Esophagus muscularis mucosa (tissue), 4 donors: ENCODE measurements at regions not wholly inside any gene's neighbourhood (a gene's known extent, or its start where the extent isn't known, plus 50 kb on each side); places are given as distances from the start of the nearest gene placed in this dataset.
A peak's percentile ranks its signal among the peaks of the same experiment; 100 is the strongest.

Source experiments
- DNase-seq: peaks from one replicate; pipeline ENCODE4 v3.0.0-alpha.2; 2017; ENCODE audit errors: extremely low spot score
- H3K27ac ChIP-seq, 4 donors: fragments of 200-600 bp; sonication (generic); replicated peaks in 1 of 4; 1 replicate in 3 of 4; 2 replicates in 1 of 4; pipeline ENCODE4 v1.5.1; 2016 to 2019; ENCODE audit warnings: mild to moderate bottlenecking in 1 of 4
- H3K27me3 ChIP-seq, 4 donors: fragments of 200-600 bp; sonication (generic); one replicate each; pipeline versions ENCODE4 v1.5.1 to v1.6.0; 2016 to 2019
- H3K36me3 ChIP-seq, 4 donors: fragments of 200-600 bp; sonication (generic); one replicate each; pipeline ENCODE4 v1.5.1; 2016 to 2019
- H3K4me1 ChIP-seq, 4 donors: fragments of 200-600 bp; sonication (generic); one replicate each; pipeline ENCODE4 v1.5.1; 2016 to 2019
- H3K4me3 ChIP-seq, 4 donors: fragments of 200-600 bp; sonication (generic); 1 replicate in 2 of 4; 2 replicates in 2 of 4; pipeline ENCODE4 v1.5.1; 2016 to 2019; ENCODE audit warnings: mild to moderate bottlenecking in 4 of 4, moderate library complexity in 1 of 4
- H3K9me3 ChIP-seq, 4 donors: fragments of 200-600 bp; sonication (generic); 1 replicate in 3 of 4; 2 replicates in 1 of 4; pipeline ENCODE4 v1.5.1; 2016 to 2019
- EP300 ChIP-seq: sonication (generic); formaldehyde crosslinking; IDR thresholded peaks from one replicate; pipeline ENCODE4 v1.6.1; 2017; ENCODE audit warnings: antibody characterized with exemption
- POLR2A ChIP-seq: fragments of 450-650 bp; IDR thresholded peaks from one replicate; pipeline ENCODE4 v1.6.1; 2017; ENCODE audit warnings: antibody characterized with exemption, moderate library complexity, mild to moderate bottlenecking, low read depth
- POLR2AphosphoS5 ChIP-seq, 2 donors: sonication (generic); formaldehyde crosslinking; IDR thresholded peaks; one replicate each; pipeline ENCODE4 v1.6.1; 2017; ENCODE audit warnings: antibody characterized with exemption in 2 of 2
- WGBS: methylation state at CpG from one replicate; pipeline ENCODE4 v1.1.5; 2018; 5-methylcytosine and 5-hydroxymethylcytosine counted together
- intact Hi-C: fragments of 100-400 bp; cut with DNase I; formaldehyde crosslinking; loops from one replicate; pipeline ENCODE4 v1.15.1; 2023
- TF ChIP-seq, protein P1 (sequence below), 3 experiments: fragments of 200-600 bp in 2 of 3; fragments of 450-650 bp in 1 of 3; sonication (generic) in 2 of 3; IDR thresholded peaks; one replicate each; pipeline ENCODE4 v1.5.1; 2017 to 2019; ENCODE audit warnings: antibody characterized with exemption in 3 of 3, mild to moderate bottlenecking in 2 of 3, moderate library complexity in 1 of 3

GRCh38 chr3:176789281-176789705 is 408.0 kb downstream of the TBL1XR1 start:
- Histone ChIP-seq H3K27me3 (no peaks in the 10 kb centered on the region), H3K27ac (no peak overlapping the region), H3K9me3 (no peaks in the 10 kb centered on the region), H3K4me1 (peaks cover 0 to 18% (median 11%) of the 10 kb centered on the region in 4 donors), H3K36me3 (no peaks in the 10 kb centered on the region), H3K4me3 (no peak overlapping the region)
- 83% methylated on average over 1 of the region's 1 CpG for WGBS
- DNase-seq, result no peak
- TF ChIP-seq EP300 (no peak), POLR2AphosphoS5 (IDR thresholded peaks at IDR 0.05) (no peak), POLR2A (no peak)
- TF ChIP-seq, protein P1, sequence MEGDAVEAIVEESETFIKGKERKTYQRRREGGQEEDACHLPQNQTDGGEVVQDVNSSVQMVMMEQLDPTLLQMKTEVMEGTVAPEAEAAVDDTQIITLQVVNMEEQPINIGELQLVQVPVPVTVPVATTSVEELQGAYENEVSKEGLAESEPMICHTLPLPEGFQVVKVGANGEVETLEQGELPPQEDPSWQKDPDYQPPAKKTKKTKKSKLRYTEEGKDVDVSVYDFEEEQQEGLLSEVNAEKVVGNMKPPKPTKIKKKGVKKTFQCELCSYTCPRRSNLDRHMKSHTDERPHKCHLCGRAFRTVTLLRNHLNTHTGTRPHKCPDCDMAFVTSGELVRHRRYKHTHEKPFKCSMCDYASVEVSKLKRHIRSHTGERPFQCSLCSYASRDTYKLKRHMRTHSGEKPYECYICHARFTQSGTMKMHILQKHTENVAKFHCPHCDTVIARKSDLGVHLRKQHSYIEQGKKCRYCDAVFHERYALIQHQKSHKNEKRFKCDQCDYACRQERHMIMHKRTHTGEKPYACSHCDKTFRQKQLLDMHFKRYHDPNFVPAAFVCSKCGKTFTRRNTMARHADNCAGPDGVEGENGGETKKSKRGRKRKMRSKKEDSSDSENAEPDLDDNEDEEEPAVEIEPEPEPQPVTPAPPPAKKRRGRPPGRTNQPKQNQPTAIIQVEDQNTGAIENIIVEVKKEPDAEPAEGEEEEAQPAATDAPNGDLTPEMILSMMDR (IDR thresholded peaks at IDR 0.05), result no peak
- intact Hi-C loops, result no loop called here

- no peaks in the 10 kb centered on the region for H3K27me3 ChIP-seq
- WGBS, result 88% methylated on average over 3 of the region's 3 CpGs
- intact Hi-C loops, result no loop called here
Observed at GRCh38 chr3:176787506-176787905, 409.8 kb downstream of the TBL1XR1 start.

GRCh38 chr3:176785171-176785570 is 412.1 kb downstream of the TBL1XR1 start:
- Histone ChIP-seq H3K4me1 (peaks cover 0 to 23% (median 13%) of the 10 kb centered on the region in 4 donors), H3K27me3 (no peaks in the 10 kb centered on the region), H3K4me3 (no peak overlapping the region), H3K36me3 (no peaks in the 10 kb centered on the region), H3K27ac (peak overlapping the region in 1 of 4 donors; percentile 30), H3K9me3 (no peaks in the 10 kb centered on the region)
- intact Hi-C loops, result no loop called here
- no peak for TF ChIP-seq EP300
- TF ChIP-seq POLR2AphosphoS5 (IDR thresholded peaks at IDR 0.05), result no peak
- TF ChIP-seq, protein P1 (IDR thresholded peaks at IDR 0.05), result no peak
- no peak for TF ChIP-seq POLR2A
- WGBS, result 31% methylated on average over 3 of the region's 3 CpGs
- DNase-seq, result no peak

More at GRCh38 chr3:176787506-176787905, 409.8 kb downstream of the TBL1XR1 start:
- Histone ChIP-seq H3K9me3 (no peaks in the 10 kb centered on the region), H3K4me3 (no peak overlapping the region), H3K36me3 (no peaks in the 10 kb centered on the region), H3K4me1 (peaks cover 0 to 18% (median 11%) of the 10 kb centered on the region in 4 donors), H3K27ac (no peak overlapping the region)
- TF ChIP-seq POLR2A, result no peak
- TF ChIP-seq POLR2AphosphoS5 (IDR thresholded peaks at IDR 0.05), result no peak
- TF ChIP-seq EP300, result no peak
- TF ChIP-seq, protein P1 (IDR thresholded peaks at IDR 0.05), result no peak
- DNase-seq, result no peak

- TF ChIP-seq EP300, result no peak
- no peak for TF ChIP-seq POLR2A
- TF ChIP-seq, protein P1 (IDR thresholded peaks at IDR 0.05), result no peak
- no peak for TF ChIP-seq POLR2AphosphoS5 (IDR thresholded peaks at IDR 0.05)
- H3K27me3 ChIP-seq, result no peaks in the 10 kb centered on the region
- no peak overlapping the region for H3K27ac ChIP-seq
- no peak for DNase-seq
- no peak overlapping the region for H3K4me3 ChIP-seq
- intact Hi-C loops, result no loop called here
- H3K9me3 ChIP-seq, result no peaks in the 10 kb centered on the region
- no peaks in the 10 kb centered on the region for H3K36me3 ChIP-seq
- peaks cover 0 to 18% (median 13%) of the 10 kb centered on the region in 4 donors for H3K4me1 ChIP-seq
Observed at GRCh38 chr3:176780766-176781165, 416.5 kb downstream of the TBL1XR1 start.

DNA sequence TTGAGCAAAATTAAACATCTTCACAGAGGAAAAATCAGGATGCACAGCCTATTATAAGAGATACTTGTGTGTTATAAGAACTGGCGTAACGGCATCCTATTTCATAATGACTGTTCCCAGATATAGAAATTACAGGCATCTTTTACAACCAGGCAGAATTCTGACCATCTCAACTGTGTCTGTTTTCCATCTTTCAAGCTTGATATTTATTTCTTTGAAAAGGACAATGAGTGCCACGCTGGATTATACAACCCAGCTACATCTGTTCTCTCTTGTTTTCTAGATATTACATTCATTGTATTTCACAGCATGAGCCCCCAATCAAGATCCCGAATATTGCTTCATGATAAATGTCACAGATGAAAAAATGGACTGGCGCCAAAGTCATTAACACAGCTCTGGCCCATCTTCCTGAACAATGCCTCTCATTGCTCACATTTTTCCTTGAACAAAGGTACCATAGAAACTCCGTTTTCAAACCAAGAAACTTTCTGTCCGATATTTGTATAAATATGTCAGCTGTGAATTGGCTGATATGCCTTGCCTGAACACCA is 420.6 kb downstream of the TBL1XR1 start:
- DNase-seq, result no peak
- H3K27me3 ChIP-seq, result no peaks in the 10 kb centered on the region
- H3K9me3 ChIP-seq, result peaks cover 0 to 5% (median 1%) of the 10 kb centered on the region in 4 donors
- H3K4me1 ChIP-seq, result peaks cover 0 to 7% (median 2%) of the 10 kb centered on the region in 4 donors
- WGBS, result 77% methylated on average over 7 of the region's 7 CpGs
- intact Hi-C loops, result no loop called here
- no peak overlapping the region for H3K4me3 ChIP-seq
- TF ChIP-seq, protein P1 (IDR thresholded peaks at IDR 0.05), result no peak
- TF ChIP-seq POLR2A, result no peak
- no peak for TF ChIP-seq EP300
- no peak for TF ChIP-seq POLR2AphosphoS5 (IDR thresholded peaks at IDR 0.05)
- H3K36me3 ChIP-seq, result no peaks in the 10 kb centered on the region
- H3K27ac ChIP-seq, result no peak overlapping the region
